ENCODE measurements at regions not wholly inside any gene's neighbourhood (a gene's known extent, or its start where the extent isn't known, plus 50 kb on each side); places are given as distances from the start of the nearest gene placed in this dataset.
"Not testable (repeated sequence)": the region's sequence is repeated elsewhere in the genome, so short reads cannot be mapped to it uniquely, and the experiment has no call there.

- not testable (repeated sequence) for H3K36me3 ChIP-seq (ENCODE audit: control insufficient read depth, insufficient read depth, low read length); H3K9me3 ChIP-seq (ENCODE audit: control insufficient read depth, low read length); H3K27me3 ChIP-seq (ENCODE audit: control insufficient read depth, insufficient read depth, low read length); H3K4me1 ChIP-seq (ENCODE audit: control insufficient read depth, insufficient read depth, low read length)
- Histone ChIP-seq H3K4me3 (ENCODE audit: low read length) (peak overlapping the region; percentile 56), H3K9ac (ENCODE audit: low read length) (peak overlapping the region; percentile 79)
These were observed 93.0 kb downstream of the CRLF3 start for GRCh38 chr17:30731210-30732132.

- H3K4me3 ChIP-seq (ENCODE audit: low read length); H3K36me3 ChIP-seq (ENCODE audit: control insufficient read depth, insufficient read depth, low read length); H3K4me1 ChIP-seq (ENCODE audit: control insufficient read depth, insufficient read depth, low read length); H3K27me3 ChIP-seq (ENCODE audit: control insufficient read depth, insufficient read depth, low read length); H3K9me3 ChIP-seq (ENCODE audit: control insufficient read depth, low read length): not testable (repeated sequence)
- H3K9ac ChIP-seq (ENCODE audit: low read length) = peak overlapping the region; percentile 50
These were observed 93.7 kb downstream of the CRLF3 start for GRCh38 chr17:30730837-30731209.

- not testable (repeated sequence) for H3K36me3 ChIP-seq (ENCODE audit: control insufficient read depth, insufficient read depth, low read length); H3K4me3 ChIP-seq (ENCODE audit: low read length)
These were observed 94.2 kb downstream of the CRLF3 start for GRCh38 chr17:30730171-30730836.

GRCh38 chr17:30729471-30730170 is 94.9 kb downstream of the CRLF3 start:
- not testable (repeated sequence) for H3K4me3 ChIP-seq (ENCODE audit: low read length); H3K9ac ChIP-seq (ENCODE audit: low read length); H3K27me3 ChIP-seq (ENCODE audit: control insufficient read depth, insufficient read depth, low read length); H3K36me3 ChIP-seq (ENCODE audit: control insufficient read depth, insufficient read depth, low read length); H3K9me3 ChIP-seq (ENCODE audit: control insufficient read depth, low read length); H3K4me1 ChIP-seq (ENCODE audit: control insufficient read depth, insufficient read depth, low read length)

More at GRCh38 chr17:30730171-30730836, 94.2 kb downstream of the CRLF3 start:
- not testable (repeated sequence) for H3K27me3 ChIP-seq (ENCODE audit: control insufficient read depth, insufficient read depth, low read length); H3K9ac ChIP-seq (ENCODE audit: low read length); H3K4me1 ChIP-seq (ENCODE audit: control insufficient read depth, insufficient read depth, low read length); H3K9me3 ChIP-seq (ENCODE audit: control insufficient read depth, low read length)

- H3K27me3 ChIP-seq (ENCODE audit: control insufficient read depth, insufficient read depth, low read length); H3K36me3 ChIP-seq (ENCODE audit: control insufficient read depth, insufficient read depth, low read length); H3K9ac ChIP-seq (ENCODE audit: low read length); H3K4me3 ChIP-seq (ENCODE audit: low read length); H3K9me3 ChIP-seq (ENCODE audit: control insufficient read depth, low read length); H3K4me1 ChIP-seq (ENCODE audit: control insufficient read depth, insufficient read depth, low read length): not testable (repeated sequence)
These were observed 97.0 kb downstream of the CRLF3 start for GRCh38 chr17:30727517-30727916.

- not testable (repeated sequence) for H3K4me3 ChIP-seq (ENCODE audit: low read length); H3K4me1 ChIP-seq (ENCODE audit: control insufficient read depth, insufficient read depth, low read length)
These were observed 97.8 kb downstream of the CRLF3 start for GRCh38 chr17:30726734-30727133.

GRCh38 chr17:30726310-30726709 is 98.2 kb downstream of the CRLF3 start:
- H3K9me3 ChIP-seq (ENCODE audit: control insufficient read depth, low read length); H3K27me3 ChIP-seq (ENCODE audit: control insufficient read depth, insufficient read depth, low read length); H3K36me3 ChIP-seq (ENCODE audit: control insufficient read depth, insufficient read depth, low read length); H3K9ac ChIP-seq (ENCODE audit: low read length); H3K4me3 ChIP-seq (ENCODE audit: low read length); H3K4me1 ChIP-seq (ENCODE audit: control insufficient read depth, insufficient read depth, low read length): not testable (repeated sequence)

More at GRCh38 chr17:30726734-30727133, 97.8 kb downstream of the CRLF3 start:
- not testable (repeated sequence) for H3K36me3 ChIP-seq (ENCODE audit: control insufficient read depth, insufficient read depth, low read length); H3K27me3 ChIP-seq (ENCODE audit: control insufficient read depth, insufficient read depth, low read length); H3K9me3 ChIP-seq (ENCODE audit: control insufficient read depth, low read length); H3K9ac ChIP-seq (ENCODE audit: low read length)

- not testable (repeated sequence) for H3K9me3 ChIP-seq (ENCODE audit: control insufficient read depth, low read length); H3K36me3 ChIP-seq (ENCODE audit: control insufficient read depth, insufficient read depth, low read length); H3K4me3 ChIP-seq (ENCODE audit: low read length); H3K27me3 ChIP-seq (ENCODE audit: control insufficient read depth, insufficient read depth, low read length); H3K4me1 ChIP-seq (ENCODE audit: control insufficient read depth, insufficient read depth, low read length); H3K9ac ChIP-seq (ENCODE audit: low read length)
These were observed 100.3 kb downstream of the CRLF3 start for GRCh38 chr17:30724034-30724650.

- not testable (repeated sequence) for H3K36me3 ChIP-seq (ENCODE audit: control insufficient read depth, insufficient read depth, low read length); H3K9me3 ChIP-seq (ENCODE audit: control insufficient read depth, low read length); H3K9ac ChIP-seq (ENCODE audit: low read length); H3K4me3 ChIP-seq (ENCODE audit: low read length); H3K27me3 ChIP-seq (ENCODE audit: control insufficient read depth, insufficient read depth, low read length); H3K4me1 ChIP-seq (ENCODE audit: control insufficient read depth, insufficient read depth, low read length)
These were observed 102.2 kb downstream of the CRLF3 start for GRCh38 chr17:30722114-30722780.

GRCh38 chr17:30720971-30721370 is 103.5 kb downstream of the CRLF3 start:
- H3K36me3 ChIP-seq (ENCODE audit: control insufficient read depth, insufficient read depth, low read length); H3K27me3 ChIP-seq (ENCODE audit: control insufficient read depth, insufficient read depth, low read length); H3K9me3 ChIP-seq (ENCODE audit: control insufficient read depth, low read length); H3K9ac ChIP-seq (ENCODE audit: low read length); H3K4me3 ChIP-seq (ENCODE audit: low read length); H3K4me1 ChIP-seq (ENCODE audit: control insufficient read depth, insufficient read depth, low read length): not testable (repeated sequence)

- no peaks in the 10 kb centered on the region for H3K4me1 ChIP-seq (ENCODE audit: control insufficient read depth, insufficient read depth, low read length)
- H3K9me3 ChIP-seq (ENCODE audit: control insufficient read depth, low read length) = no peaks in the 10 kb centered on the region
- H3K9ac ChIP-seq (ENCODE audit: low read length) = no peak overlapping the region
- no peaks in the 10 kb centered on the region for H3K36me3 ChIP-seq (ENCODE audit: control insufficient read depth, insufficient read depth, low read length)
- H3K27me3 ChIP-seq (ENCODE audit: control insufficient read depth, insufficient read depth, low read length) = no peaks in the 10 kb centered on the region
- no peak overlapping the region for H3K4me3 ChIP-seq (ENCODE audit: low read length)
These were observed 104.5 kb downstream of the CRLF3 start for GRCh38 chr17:30720013-30720471.
